Astrocyte (in vitro differentiated cells and primary cell): ENCODE measurements at regions not wholly inside any gene's neighbourhood (a gene's known extent, or its start where the extent isn't known, plus 50 kb on each side); places are given as distances from the start of the nearest gene placed in this dataset.
A peak's percentile ranks its signal among the peaks of the same experiment; 100 is the strongest.

Experiments used
- DNase-seq: peaks from one replicate; pipeline ENCODE4 v3.0.0-alpha.2; 2010; ENCODE audit warnings: low read depth
- FAIRE-seq: peaks from 2 replicates; lab custom pipeline; 2011; peaks lifted over from hg19 to GRCh38; lab: Jason Lieb, UNC
- H2AFZ ChIP-seq: 2 replicates; pipeline ENCODE4 v1.6.0; 2012; ENCODE audit warnings: low read depth, low read length, inconsistent platforms
- H3K27ac ChIP-seq: 2 replicates; pipeline ENCODE4 v1.5.1; 2011; ENCODE audit warnings: low read depth, low read length, inconsistent platforms
- H3K27me3 ChIP-seq: 2 replicates; pipeline ENCODE4 v1.6.0; 2011; ENCODE audit warnings: low read length, inconsistent platforms; ENCODE audit not compliant: insufficient read depth
- H3K36me3 ChIP-seq: 2 replicates; pipeline ENCODE4 v1.5.1; 2011; ENCODE audit warnings: low read length, inconsistent platforms; ENCODE audit not compliant: insufficient read depth
- H3K4me1 ChIP-seq: 2 replicates; pipeline ENCODE4 v1.5.1; 2011; ENCODE audit warnings: low read length, inconsistent platforms; ENCODE audit not compliant: insufficient read depth
- H3K4me2 ChIP-seq: 2 replicates; pipeline ENCODE4 v1.6.0; 2012; ENCODE audit warnings: low read length, inconsistent platforms
- H3K4me3 ChIP-seq: 2 replicates; pipeline ENCODE4 v1.5.1; 2011; ENCODE audit warnings: low read depth, mild to moderate bottlenecking, low read length, inconsistent platforms; ENCODE audit not compliant: insufficient read depth
- H3K79me2 ChIP-seq: 2 replicates; pipeline ENCODE4 v1.6.0; 2012; ENCODE audit warnings: mild to moderate bottlenecking, low read length, inconsistent platforms; ENCODE audit not compliant: insufficient read depth
- H3K9ac ChIP-seq: 2 replicates; pipeline ENCODE4 v1.6.0; 2012; ENCODE audit warnings: mild to moderate bottlenecking, low read length, inconsistent platforms
- H3K9me3 ChIP-seq: 2 replicates; pipeline ENCODE4 v1.5.1; 2012; ENCODE audit warnings: low read depth, mild to moderate bottlenecking, low read length, inconsistent platforms; ENCODE audit not compliant: insufficient read depth
- H4K20me1 ChIP-seq: 2 replicates; pipeline ENCODE4 v1.6.0; 2012; ENCODE audit warnings: low read length, inconsistent platforms; ENCODE audit not compliant: insufficient read depth
- H3K27ac Mint-ChIP-seq: one replicate; pipeline ENCODE4 v1.8.0; 2021; ENCODE audit warnings: mild to moderate bottlenecking, mixed read lengths; ENCODE audit not compliant: unreplicated experiment
- H3K27me3 Mint-ChIP-seq: one replicate; pipeline ENCODE4 v1.8.0; 2021; ENCODE audit warnings: low read depth, mixed read lengths; ENCODE audit not compliant: unreplicated experiment
- H3K36me3 Mint-ChIP-seq: one replicate; pipeline ENCODE4 v1.8.0; 2021; ENCODE audit warnings: low read depth, mixed read lengths; ENCODE audit not compliant: unreplicated experiment
- H3K4me1 Mint-ChIP-seq: one replicate; pipeline ENCODE4 v1.8.0; 2021; ENCODE audit warnings: low read depth, mixed read lengths; ENCODE audit not compliant: unreplicated experiment
- H3K4me3 Mint-ChIP-seq: one replicate; pipeline ENCODE4 v1.8.0; 2021; ENCODE audit warnings: mild to moderate bottlenecking, moderate library complexity, mixed read lengths; ENCODE audit not compliant: unreplicated experiment
- H3K9me3 Mint-ChIP-seq: one replicate; pipeline ENCODE4 v1.8.0; 2021; ENCODE audit warnings: mild to moderate bottlenecking, mixed read lengths; ENCODE audit not compliant: unreplicated experiment
- EZH2 ChIP-seq: IDR thresholded peaks from 2 replicates; pipeline ENCODE4 v1.6.1; 2012; ENCODE audit warnings: mild to moderate bottlenecking, low read length, inconsistent platforms; ENCODE audit not compliant: insufficient read depth
- TF ChIP-seq, protein P1 (sequence below): IDR thresholded peaks from 2 replicates; pipeline ENCODE4 v1.5.1; 2011; ENCODE audit warnings: low read depth, mild to moderate bottlenecking, inconsistent platforms, low read length, moderate library complexity; ENCODE audit not compliant: insufficient read depth

DNA sequence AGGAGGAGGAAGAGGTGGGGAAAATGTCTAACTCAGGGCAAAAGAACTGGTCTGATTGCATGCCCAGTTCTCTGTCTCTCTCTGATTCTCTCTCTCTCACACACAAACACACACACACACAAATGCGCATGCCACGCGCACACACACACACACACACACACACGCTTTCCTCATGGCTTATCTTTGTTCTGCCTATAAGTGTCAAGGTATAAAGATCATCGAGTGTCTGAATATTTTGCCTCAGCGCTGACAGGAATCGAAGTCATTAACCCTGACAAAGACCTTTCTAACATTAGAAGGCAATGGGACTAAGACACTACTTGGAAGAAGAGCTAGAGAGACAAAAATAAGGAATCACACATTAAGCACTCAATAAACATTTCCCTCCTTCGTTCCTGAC is 497.1 kb upstream of the KLHL29 start:
- TF ChIP-seq, protein P1, sequence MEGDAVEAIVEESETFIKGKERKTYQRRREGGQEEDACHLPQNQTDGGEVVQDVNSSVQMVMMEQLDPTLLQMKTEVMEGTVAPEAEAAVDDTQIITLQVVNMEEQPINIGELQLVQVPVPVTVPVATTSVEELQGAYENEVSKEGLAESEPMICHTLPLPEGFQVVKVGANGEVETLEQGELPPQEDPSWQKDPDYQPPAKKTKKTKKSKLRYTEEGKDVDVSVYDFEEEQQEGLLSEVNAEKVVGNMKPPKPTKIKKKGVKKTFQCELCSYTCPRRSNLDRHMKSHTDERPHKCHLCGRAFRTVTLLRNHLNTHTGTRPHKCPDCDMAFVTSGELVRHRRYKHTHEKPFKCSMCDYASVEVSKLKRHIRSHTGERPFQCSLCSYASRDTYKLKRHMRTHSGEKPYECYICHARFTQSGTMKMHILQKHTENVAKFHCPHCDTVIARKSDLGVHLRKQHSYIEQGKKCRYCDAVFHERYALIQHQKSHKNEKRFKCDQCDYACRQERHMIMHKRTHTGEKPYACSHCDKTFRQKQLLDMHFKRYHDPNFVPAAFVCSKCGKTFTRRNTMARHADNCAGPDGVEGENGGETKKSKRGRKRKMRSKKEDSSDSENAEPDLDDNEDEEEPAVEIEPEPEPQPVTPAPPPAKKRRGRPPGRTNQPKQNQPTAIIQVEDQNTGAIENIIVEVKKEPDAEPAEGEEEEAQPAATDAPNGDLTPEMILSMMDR = no peak
- TF ChIP-seq EZH2 = no peak
- no peak for FAIRE-seq
- H3K27ac Mint-ChIP-seq = no peak overlapping the region
- Histone ChIP-seq H3K9me3 (peaks cover 4% of the 10 kb centered on the region), H3K27ac (no peak overlapping the region), H3K9ac (no peak overlapping the region), H3K79me2 (no peaks in the 10 kb centered on the region), H3K36me3 (no peaks in the 10 kb centered on the region), H3K4me2 (no peak overlapping the region), H2AFZ (no peak overlapping the region), H4K20me1 (no peaks in the 10 kb centered on the region), H3K4me1 (no peaks in the 10 kb centered on the region), H3K4me3 (no peak overlapping the region), H3K27me3 (no peaks in the 10 kb centered on the region)
- peaks cover 8% of the 10 kb centered on the region for H3K27me3 Mint-ChIP-seq
- no peaks in the 10 kb centered on the region for H3K36me3 Mint-ChIP-seq
- peaks cover 1% of the 10 kb centered on the region for H3K9me3 Mint-ChIP-seq
- no peak overlapping the region for H3K4me3 Mint-ChIP-seq
- no peak for DNase-seq
- peaks cover 3% of the 10 kb centered on the region for H3K4me1 Mint-ChIP-seq

DNA sequence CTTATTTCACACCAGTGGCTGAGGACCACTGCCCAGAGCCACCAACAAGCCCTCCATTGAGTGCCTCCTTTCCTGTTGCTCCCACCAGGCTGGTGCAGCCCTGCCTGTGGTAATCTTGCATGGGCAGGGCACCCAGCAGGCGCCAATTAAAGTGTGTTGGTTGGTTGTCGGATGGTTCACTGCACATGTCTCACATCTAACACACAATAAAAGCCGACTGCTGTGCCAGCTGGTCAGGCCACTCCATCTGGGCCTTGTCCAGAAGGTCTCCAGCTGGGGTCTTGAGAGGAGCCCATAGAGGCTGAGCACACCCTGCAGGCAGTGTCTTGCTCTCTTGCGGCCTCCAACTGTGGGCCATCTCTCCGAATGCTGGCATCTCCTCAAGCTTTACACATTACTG is 494.8 kb upstream of the KLHL29 start:
- Mint-ChIP-seq H3K9me3 (no peaks in the 10 kb centered on the region), H3K27me3 (peaks cover 4% of the 10 kb centered on the region), H3K36me3 (no peaks in the 10 kb centered on the region), H3K4me1 (peaks cover 15% of the 10 kb centered on the region), H3K27ac (no peak overlapping the region), H3K4me3 (no peak overlapping the region)
- no peak overlapping the region for H3K27ac ChIP-seq
- H2AFZ ChIP-seq = no peak overlapping the region
- H3K9me3 ChIP-seq = no peaks in the 10 kb centered on the region
- no peak for FAIRE-seq
- H3K4me1 ChIP-seq = no peaks in the 10 kb centered on the region
- no peaks in the 10 kb centered on the region for H3K27me3 ChIP-seq
- no peak for TF ChIP-seq EZH2
- TF ChIP-seq, protein P1 = no peak
- no peak overlapping the region for H3K4me2 ChIP-seq
- no peak for DNase-seq
- H3K4me3 ChIP-seq = no peak overlapping the region
- no peak overlapping the region for H3K9ac ChIP-seq
- H4K20me1 ChIP-seq = no peaks in the 10 kb centered on the region
- no peaks in the 10 kb centered on the region for H3K36me3 ChIP-seq
- H3K79me2 ChIP-seq = no peaks in the 10 kb centered on the region

DNA sequence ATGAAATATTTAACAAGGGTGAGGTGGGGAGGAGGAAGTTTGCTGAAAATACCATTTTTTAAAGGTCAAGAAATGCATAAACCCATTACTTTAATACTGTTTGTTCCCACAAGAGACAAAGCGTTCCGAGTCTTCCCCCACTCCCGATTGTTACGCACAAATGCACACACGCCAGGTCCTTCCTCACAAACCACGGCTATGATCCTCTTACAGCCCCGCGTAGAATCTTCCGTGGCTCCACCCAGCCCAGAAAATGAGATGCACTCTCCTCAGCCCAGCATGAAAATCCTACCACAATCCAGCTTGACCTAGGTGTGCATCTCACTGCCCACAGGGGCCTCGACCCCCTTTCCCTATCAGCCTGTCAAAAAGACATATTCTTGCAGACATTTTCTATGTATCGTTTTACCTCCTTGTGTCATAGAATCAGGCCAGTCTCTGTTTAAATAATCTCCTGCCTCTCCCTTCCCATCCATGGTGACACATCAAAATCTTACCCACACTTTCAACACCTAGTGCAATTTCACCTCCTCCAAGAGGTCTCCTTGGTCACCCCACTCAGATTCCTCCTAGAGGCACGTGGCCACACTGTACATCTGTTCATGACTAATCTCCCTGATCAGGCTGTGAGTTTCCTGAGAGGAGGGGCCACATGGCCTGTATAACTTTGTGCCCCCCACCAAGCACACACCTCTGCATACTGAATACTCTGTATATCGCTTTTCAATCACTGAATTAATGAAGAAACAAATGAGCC is 491.0 kb upstream of the KLHL29 start:
- H3K4me1 ChIP-seq = no peaks in the 10 kb centered on the region
- no peak overlapping the region for H3K27ac ChIP-seq
- no peak for DNase-seq
- H4K20me1 ChIP-seq = no peaks in the 10 kb centered on the region
- no peak overlapping the region for H3K4me2 ChIP-seq
- Mint-ChIP-seq H3K27ac (peak overlapping the region; percentile 19), H3K9me3 (no peaks in the 10 kb centered on the region), H3K4me3 (no peak overlapping the region), H3K36me3 (no peaks in the 10 kb centered on the region), H3K4me1 (peaks cover 15% of the 10 kb centered on the region), H3K27me3 (no peaks in the 10 kb centered on the region)
- FAIRE-seq = no peak
- H3K36me3 ChIP-seq = no peaks in the 10 kb centered on the region
- H3K79me2 ChIP-seq = no peaks in the 10 kb centered on the region
- no peaks in the 10 kb centered on the region for H3K27me3 ChIP-seq
- no peak overlapping the region for H3K4me3 ChIP-seq
- H3K9me3 ChIP-seq = no peaks in the 10 kb centered on the region
- no peak for TF ChIP-seq EZH2
- TF ChIP-seq, protein P1 = no peak
- H3K9ac ChIP-seq = no peak overlapping the region
- H2AFZ ChIP-seq = no peak overlapping the region
